ENCODE measurements at regions not wholly inside any gene's neighbourhood (a gene's known extent, or its start where the extent isn't known, plus 50 kb on each side); places are given as distances from the start of the nearest gene placed in this dataset.

- no peak overlapping the region for H3K27ac ChIP-seq (ENCODE audit: low read depth, low read length)
- no peak for FAIRE-seq
- peaks cover 13% of the 10 kb centered on the region for H3K4me1 ChIP-seq (ENCODE audit: insufficient read depth, low read length)
- no peak overlapping the region for H2AFZ ChIP-seq (ENCODE audit: low read depth, low read length)
- Mint-ChIP-seq H3K27ac (ENCODE audit: unreplicated experiment) (no peak overlapping the region), H3K4me3 (ENCODE audit: unreplicated experiment) (no peak overlapping the region), H3K27me3 (ENCODE audit: low read depth, unreplicated experiment) (peaks cover 5% of the 10 kb centered on the region), H3K36me3 (ENCODE audit: low read depth, unreplicated experiment) (no peaks in the 10 kb centered on the region), H3K9me3 (ENCODE audit: unreplicated experiment) (peaks cover 4% of the 10 kb centered on the region), H3K4me1 (ENCODE audit: low read depth, unreplicated experiment) (no peaks in the 10 kb centered on the region)
- H3K36me3 ChIP-seq (ENCODE audit: insufficient read depth, low read length), result no peaks in the 10 kb centered on the region
- no peak overlapping the region for H3K9ac ChIP-seq (ENCODE audit: low read length)
- H3K4me2 ChIP-seq (ENCODE audit: low read length), result no peak overlapping the region
- no peaks in the 10 kb centered on the region for H3K9me3 ChIP-seq (ENCODE audit: insufficient read depth, low read depth, low read length)
- DNase-seq (ENCODE audit: low read depth), result no peak
- no peaks in the 10 kb centered on the region for H4K20me1 ChIP-seq (ENCODE audit: insufficient read depth, low read length)
- H3K79me2 ChIP-seq (ENCODE audit: insufficient read depth, low read length), result no peaks in the 10 kb centered on the region
- no peak for TF ChIP-seq EZH2 (IDR thresholded peaks at IDR 0.05; ENCODE audit: insufficient read depth, low read length)
- TF ChIP-seq CTCF (IDR thresholded peaks at IDR 0.05; ENCODE audit: insufficient read depth, low read depth, low read length), result no peak
- H3K27me3 ChIP-seq (ENCODE audit: insufficient read depth, low read length), result no peaks in the 10 kb centered on the region
- H3K4me3 ChIP-seq (ENCODE audit: insufficient read depth, low read depth, low read length), result no peak overlapping the region
Measured at GRCh38 chr6:163818719-163819118, 404.2 kb downstream of the QKI start.

- Histone ChIP-seq H3K9ac (ENCODE audit: low read length) (no peak overlapping the region), H3K79me2 (ENCODE audit: insufficient read depth, low read length) (no peaks in the 10 kb centered on the region), H3K36me3 (ENCODE audit: insufficient read depth, low read length) (no peaks in the 10 kb centered on the region), H4K20me1 (ENCODE audit: insufficient read depth, low read length) (no peaks in the 10 kb centered on the region), H2AFZ (ENCODE audit: low read depth, low read length) (no peak overlapping the region), H3K4me3 (ENCODE audit: insufficient read depth, low read depth, low read length) (no peak overlapping the region), H3K4me2 (ENCODE audit: low read length) (no peak overlapping the region), H3K27ac (ENCODE audit: low read depth, low read length) (no peak overlapping the region), H3K27me3 (ENCODE audit: insufficient read depth, low read length) (no peaks in the 10 kb centered on the region), H3K9me3 (ENCODE audit: insufficient read depth, low read depth, low read length) (no peaks in the 10 kb centered on the region), H3K4me1 (ENCODE audit: insufficient read depth, low read length) (peaks cover 13% of the 10 kb centered on the region)
- peaks cover 4% of the 10 kb centered on the region for H3K9me3 Mint-ChIP-seq (ENCODE audit: unreplicated experiment)
- FAIRE-seq, result no peak
- TF ChIP-seq CTCF (IDR thresholded peaks at IDR 0.05; ENCODE audit: insufficient read depth, low read depth, low read length) (no peak), EZH2 (IDR thresholded peaks at IDR 0.05; ENCODE audit: insufficient read depth, low read length) (no peak)
- DNase-seq (ENCODE audit: low read depth), result no peak
- no peak overlapping the region for H3K27ac Mint-ChIP-seq (ENCODE audit: unreplicated experiment)
- no peak overlapping the region for H3K4me3 Mint-ChIP-seq (ENCODE audit: unreplicated experiment)
- no peaks in the 10 kb centered on the region for H3K36me3 Mint-ChIP-seq (ENCODE audit: low read depth, unreplicated experiment)
- H3K4me1 Mint-ChIP-seq (ENCODE audit: low read depth, unreplicated experiment), result no peaks in the 10 kb centered on the region
- peaks cover 2% of the 10 kb centered on the region for H3K27me3 Mint-ChIP-seq (ENCODE audit: low read depth, unreplicated experiment)
Measured at GRCh38 chr6:163816441-163816840, 401.9 kb downstream of the QKI start.

- no peak overlapping the region for H3K9ac ChIP-seq (ENCODE audit: low read length)
- H3K27me3 Mint-ChIP-seq (ENCODE audit: low read depth, unreplicated experiment), result peaks cover 2% of the 10 kb centered on the region
- H3K27me3 ChIP-seq (ENCODE audit: insufficient read depth, low read length), result no peaks in the 10 kb centered on the region
- no peaks in the 10 kb centered on the region for H3K36me3 ChIP-seq (ENCODE audit: insufficient read depth, low read length)
- H3K9me3 ChIP-seq (ENCODE audit: insufficient read depth, low read depth, low read length), result no peaks in the 10 kb centered on the region
- no peak overlapping the region for H3K27ac ChIP-seq (ENCODE audit: low read depth, low read length)
- no peak overlapping the region for H2AFZ ChIP-seq (ENCODE audit: low read depth, low read length)
- H3K79me2 ChIP-seq (ENCODE audit: insufficient read depth, low read length), result no peaks in the 10 kb centered on the region
- FAIRE-seq, result no peak
- H3K36me3 Mint-ChIP-seq (ENCODE audit: low read depth, unreplicated experiment), result no peaks in the 10 kb centered on the region
- H3K9me3 Mint-ChIP-seq (ENCODE audit: unreplicated experiment), result peaks cover 4% of the 10 kb centered on the region
- H3K4me1 Mint-ChIP-seq (ENCODE audit: low read depth, unreplicated experiment), result no peaks in the 10 kb centered on the region
- peaks cover 13% of the 10 kb centered on the region for H3K4me1 ChIP-seq (ENCODE audit: insufficient read depth, low read length)
- no peak overlapping the region for H3K27ac Mint-ChIP-seq (ENCODE audit: unreplicated experiment)
- no peak overlapping the region for H3K4me3 ChIP-seq (ENCODE audit: insufficient read depth, low read depth, low read length)
- H3K4me3 Mint-ChIP-seq (ENCODE audit: unreplicated experiment), result no peak overlapping the region
- H4K20me1 ChIP-seq (ENCODE audit: insufficient read depth, low read length), result no peaks in the 10 kb centered on the region
- no peak for TF ChIP-seq EZH2 (IDR thresholded peaks at IDR 0.05; ENCODE audit: insufficient read depth, low read length)
- TF ChIP-seq CTCF (IDR thresholded peaks at IDR 0.05; ENCODE audit: insufficient read depth, low read depth, low read length), result no peak
- no peak overlapping the region for H3K4me2 ChIP-seq (ENCODE audit: low read length)
- DNase-seq (ENCODE audit: low read depth), result no peak
Measured at GRCh38 chr6:163815796-163816195, 401.3 kb downstream of the QKI start.
